NCI-H226 (cell line): ENCODE measurements at regions not wholly inside any gene's neighbourhood (a gene's known extent, or its start where the extent isn't known, plus 50 kb on each side); places are given as distances from the start of the nearest gene placed in this dataset.
"Not testable (repeated sequence)": the region's sequence is repeated elsewhere in the genome, so short reads cannot be mapped to it uniquely, and the experiment has no call there.

ENCODE experiments used
- DNase-seq: peaks from one replicate; pipeline ENCODE4 v3.0.0-alpha.2; 2015

DNA sequence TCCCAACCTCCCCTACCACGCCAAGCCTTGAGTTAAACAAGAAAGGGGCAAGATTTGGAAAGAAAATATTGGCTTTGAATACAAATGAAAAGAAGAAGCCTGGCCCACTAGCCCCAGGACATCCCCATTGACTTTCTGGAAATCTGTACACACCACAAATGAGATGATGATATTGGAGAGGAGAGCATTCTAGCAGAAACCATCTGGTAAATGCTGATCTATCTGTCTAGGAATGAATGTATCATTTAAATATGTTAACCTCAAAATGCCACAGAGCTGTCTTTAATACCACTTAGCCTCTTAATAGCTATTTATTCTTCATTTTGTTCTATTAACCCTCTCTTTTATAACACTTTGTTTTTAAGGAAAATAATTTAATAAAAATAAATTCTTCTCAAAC lies 270.2 kb upstream of the PDE4D start:
- DNase-seq: no peak

GRCh38 chr5:60162441-60162840 lies 268.9 kb upstream of the PDE4D start:
- DNase-seq: no peak

- DNase-seq: no peak
These were observed 267.9 kb upstream of the PDE4D start for GRCh38 chr5:60161340-60161934.

DNA sequence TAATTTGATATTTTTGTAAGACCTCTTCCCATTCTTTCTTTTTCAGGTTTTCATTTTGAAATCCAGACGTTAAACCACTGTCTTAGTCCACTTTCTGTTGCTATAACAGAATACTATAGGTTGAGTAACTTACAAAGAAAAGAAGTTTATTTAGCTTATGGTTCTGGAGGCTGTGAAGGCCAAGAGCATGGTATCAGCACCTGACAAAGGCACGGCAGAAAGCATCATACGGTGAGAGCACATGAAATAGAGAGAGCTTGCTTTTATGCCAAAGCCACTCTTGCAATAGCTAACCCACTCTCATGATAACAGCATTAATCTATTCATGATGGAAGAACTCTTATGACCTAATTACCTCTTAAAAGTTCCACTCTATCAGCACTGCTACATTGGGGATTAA lies 255.6 kb upstream of the PDE4D start:
- no peak for DNase-seq

GRCh38 chr5:60148366-60148765 lies 254.8 kb upstream of the PDE4D start:
- DNase-seq: no peak

DNA sequence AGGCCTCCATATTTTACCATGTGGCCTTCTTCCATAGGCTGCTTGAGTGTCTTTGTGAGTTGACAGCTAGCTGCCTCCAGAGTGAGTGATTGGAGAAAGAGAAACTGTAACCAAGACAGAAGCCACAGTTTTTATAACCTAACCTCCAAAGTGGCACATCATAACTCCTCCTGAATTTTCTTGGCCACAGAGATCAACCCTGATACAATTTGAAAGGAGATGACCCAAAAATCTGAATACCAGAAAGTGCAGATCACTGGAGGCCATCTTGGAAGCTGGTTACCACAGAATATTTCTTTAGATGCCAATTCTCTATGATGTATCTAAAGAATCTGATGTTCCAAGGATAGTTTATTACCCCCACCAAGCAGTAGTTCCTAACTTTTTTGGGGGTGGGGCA lies 254.3 kb upstream of the PDE4D start:
- no peak for DNase-seq

DNA sequence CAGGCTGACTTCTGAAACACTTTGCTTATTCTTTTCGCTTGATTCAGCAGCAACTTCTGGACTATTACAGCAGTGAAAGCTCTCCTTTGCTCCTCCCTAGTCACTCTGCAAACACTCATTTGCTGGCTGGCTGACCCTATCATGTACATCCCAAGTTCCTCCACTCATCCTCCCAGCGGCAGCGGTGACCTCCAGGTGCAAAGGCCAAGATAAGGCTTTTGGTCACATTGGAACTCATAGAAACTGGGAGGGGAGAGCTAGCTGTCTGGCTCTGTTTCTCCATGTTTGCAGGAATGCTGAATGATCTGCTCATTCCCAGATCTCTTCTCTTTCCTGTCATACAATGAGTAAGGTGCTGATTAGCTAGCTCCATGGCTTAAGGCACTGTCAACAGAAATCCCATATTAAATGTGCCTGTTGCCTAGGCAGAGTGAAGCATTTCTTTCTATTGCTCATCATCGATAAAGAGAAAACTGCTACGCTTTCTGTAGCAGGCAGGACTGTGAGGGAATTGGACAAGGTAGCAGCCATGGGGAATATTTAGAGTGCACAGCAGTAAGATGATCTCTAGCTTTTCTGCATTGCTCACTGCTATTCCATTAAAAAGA lies 250.5 kb upstream of the PDE4D start:
- DNase-seq: no peak

DNA sequence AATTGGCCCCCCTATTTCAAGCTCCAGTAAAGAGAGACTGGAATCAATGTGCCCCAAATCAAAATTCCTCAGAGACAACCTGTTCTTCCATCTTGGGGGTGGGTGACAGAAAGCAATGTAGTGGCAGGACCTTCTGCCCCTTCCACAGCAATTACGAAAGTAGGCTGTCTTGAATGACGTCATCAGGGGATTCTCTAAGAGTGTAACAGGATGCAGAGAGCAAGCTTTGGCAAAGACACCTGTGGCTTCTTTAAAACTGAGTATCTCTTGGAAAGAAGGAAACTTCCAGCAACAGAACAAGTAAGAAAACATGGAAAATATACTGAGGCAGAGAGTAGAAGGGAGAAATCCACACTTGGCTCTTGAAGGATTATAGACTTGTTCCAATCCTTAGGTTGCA lies 247.6 kb upstream of the PDE4D start:
- DNase-seq: no peak

DNA sequence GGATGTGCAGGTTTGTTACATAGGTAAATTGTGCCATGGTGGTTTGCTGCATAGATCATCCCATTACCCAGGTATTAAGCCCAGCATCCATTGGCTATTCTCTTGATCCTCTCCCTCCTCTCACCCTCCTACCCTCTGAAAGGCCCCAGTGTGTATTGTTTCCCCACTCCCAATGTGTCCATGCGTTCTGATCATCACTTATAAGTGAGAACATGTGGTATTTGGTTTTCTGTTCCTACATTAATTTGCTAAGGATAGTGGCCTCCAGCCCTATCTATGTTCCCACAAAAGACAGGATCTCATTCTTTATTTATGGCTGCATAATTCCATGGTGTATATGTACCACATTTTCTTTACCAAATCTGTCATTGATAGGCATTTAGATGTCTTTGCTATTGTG lies 243.3 kb upstream of the PDE4D start:
- DNase-seq: no peak

GRCh38 chr5:60131504-60131903 lies 238.0 kb upstream of the PDE4D start:
- no peak for DNase-seq

DNA sequence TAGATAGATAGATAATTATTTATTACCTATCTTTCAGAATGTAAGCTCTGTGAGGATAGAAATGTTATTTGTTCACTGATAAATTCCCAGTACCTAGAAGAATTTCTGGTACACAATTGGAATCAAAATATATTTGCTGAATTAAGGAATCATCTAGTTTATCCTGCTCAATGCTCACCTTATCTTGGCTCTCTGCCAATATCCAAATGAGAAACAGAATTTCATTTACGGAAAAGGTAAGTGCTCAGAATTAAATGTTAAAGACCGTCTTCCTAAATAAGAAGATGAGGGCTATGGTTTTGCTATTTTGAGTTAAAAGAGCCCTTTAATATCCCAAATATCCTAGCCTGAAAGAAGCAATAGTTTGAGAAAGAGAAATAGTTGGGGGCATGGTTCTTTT lies 232.1 kb upstream of the PDE4D start:
- DNase-seq: no peak

DNA sequence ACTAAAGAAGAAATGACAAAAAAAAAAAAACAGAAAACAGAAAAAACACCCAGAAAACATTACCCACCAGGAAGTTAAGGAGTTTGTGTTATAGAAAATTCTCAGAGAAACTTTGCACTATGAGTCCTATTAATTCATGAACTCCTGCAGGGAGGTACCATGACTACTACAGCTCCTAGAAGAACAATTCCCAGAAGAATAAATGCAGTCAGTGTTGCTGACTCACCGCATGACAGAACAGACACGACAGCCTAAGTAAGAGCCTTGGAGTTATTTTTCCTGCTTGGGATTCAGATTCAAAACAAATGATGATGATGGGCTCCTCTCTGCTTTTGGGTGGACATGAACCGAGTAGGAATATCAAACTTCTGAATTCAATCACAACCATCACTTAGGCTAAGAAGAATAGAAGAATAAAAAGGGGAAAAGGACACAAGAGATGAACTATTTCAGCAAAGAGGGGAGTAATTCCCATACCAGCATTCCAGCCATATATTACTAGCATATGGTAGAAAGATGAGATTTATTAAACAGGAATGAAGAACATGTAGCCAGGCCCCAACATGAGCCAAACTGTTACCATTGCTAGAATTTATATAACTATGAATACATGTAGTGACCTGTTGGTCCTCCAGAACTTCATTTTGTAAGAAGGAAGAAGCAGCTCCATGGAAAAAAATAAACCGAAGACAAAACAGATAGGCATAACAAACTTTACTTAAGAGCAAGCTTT lies 209.6 kb upstream of the PDE4D start:
- no peak for DNase-seq

GRCh38 chr5:60101573-60101972 lies 208.0 kb upstream of the PDE4D start:
- DNase-seq: no peak

- DNase-seq: no peak
These were observed 199.3 kb upstream of the PDE4D start for GRCh38 chr5:60092671-60093422.

DNA sequence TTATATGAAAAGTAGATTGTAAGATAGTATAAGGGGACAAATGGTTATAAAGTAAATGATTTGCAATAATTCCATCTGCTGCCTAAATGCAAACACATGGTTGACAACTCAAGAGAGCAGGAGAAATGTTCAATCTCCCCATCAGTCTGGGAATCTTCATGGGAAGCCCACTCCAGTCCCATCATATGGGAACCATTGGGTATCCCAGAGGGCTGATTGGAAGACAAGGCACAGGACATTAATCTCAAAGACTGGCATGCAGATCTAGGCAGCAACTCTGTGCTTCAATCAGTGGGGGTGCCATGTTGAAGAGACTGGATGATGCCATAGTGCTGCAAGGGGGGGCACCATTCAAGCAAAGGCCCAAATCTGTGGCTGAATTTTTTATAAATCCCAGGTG lies 193.1 kb upstream of the PDE4D start:
- no peak for DNase-seq

GRCh38 chr5:60084226-60084625 lies 190.7 kb upstream of the PDE4D start:
- no peak for DNase-seq

DNA sequence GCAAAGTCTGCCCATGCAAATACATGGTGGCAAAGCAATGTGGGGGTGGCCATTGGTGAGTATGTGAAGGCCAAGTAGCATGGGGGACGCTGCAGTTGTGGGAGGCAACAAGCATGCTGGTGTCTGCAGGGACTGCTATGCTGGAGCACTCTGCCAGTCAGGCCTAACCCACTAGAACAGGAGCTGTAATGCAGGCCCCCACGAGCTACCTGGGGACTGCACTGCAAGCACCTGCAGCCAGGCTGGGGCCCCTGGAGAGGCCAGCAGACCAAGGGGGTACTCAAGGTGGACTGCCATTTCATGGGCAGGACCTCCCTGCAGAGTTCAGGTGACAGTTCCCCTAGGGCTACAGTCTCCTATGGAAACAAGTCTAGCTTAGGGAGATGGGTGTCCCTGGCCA lies 183.8 kb upstream of the PDE4D start:
- no peak for DNase-seq

DNA sequence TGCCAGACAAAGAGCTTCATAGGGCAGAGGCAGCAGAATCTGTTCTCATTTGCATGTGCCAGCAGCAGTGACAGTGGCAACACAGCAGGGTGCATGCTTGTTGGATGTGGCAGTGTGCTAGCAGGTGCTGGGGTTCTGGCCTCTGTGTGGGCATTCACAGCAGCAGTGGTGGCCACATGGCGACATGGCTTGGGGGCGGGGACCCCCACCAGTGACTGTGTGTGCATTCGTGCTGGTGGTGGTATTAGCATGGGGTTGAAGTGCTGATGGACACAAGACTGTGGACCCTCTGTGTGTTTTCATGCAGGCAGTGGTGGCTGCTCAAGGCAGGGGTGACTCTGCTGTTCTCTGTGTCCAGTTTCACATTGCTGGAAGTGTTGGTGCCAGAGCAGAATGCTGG lies 183.2 kb upstream of the PDE4D start:
- DNase-seq: no peak

DNA sequence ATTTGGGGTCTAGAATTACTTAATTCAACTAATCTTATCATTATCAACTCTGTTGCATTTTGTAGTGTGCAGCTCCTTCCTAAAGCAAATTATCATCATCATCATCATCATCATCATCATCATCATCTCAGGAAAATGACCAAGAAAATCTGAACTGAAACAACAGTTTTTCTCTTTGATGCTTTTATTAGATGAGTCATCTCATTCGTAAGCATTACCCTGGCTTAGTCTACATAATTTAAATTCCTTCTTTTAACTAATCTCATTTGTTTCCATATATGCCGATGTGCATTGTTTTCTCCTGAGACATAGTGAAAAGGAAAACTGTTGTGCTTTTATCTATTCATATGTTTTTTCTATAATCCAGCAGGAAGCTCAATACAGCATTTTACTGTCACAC lies 173.0 kb upstream of the PDE4D start:
- DNase-seq: no peak

DNA sequence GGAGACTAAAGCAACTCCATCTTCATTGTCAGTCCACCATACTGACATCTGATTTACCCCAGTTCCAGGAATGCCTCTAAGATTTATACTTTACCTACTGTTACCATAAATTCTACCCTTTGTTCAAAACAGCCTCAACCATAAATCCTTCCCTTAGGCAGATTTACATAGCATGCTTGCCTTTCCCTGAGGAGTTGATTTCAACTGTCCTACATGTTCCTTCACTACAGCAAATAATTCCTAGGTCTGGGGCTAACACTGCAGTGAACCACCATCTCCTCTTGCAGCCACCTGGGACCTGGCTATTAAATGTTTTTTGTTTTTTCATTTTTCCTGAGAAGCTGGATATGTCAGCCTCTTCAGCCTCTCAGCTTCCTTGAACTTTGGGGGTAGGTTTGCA lies 166.9 kb upstream of the PDE4D start:
- DNase-seq: no peak

DNA sequence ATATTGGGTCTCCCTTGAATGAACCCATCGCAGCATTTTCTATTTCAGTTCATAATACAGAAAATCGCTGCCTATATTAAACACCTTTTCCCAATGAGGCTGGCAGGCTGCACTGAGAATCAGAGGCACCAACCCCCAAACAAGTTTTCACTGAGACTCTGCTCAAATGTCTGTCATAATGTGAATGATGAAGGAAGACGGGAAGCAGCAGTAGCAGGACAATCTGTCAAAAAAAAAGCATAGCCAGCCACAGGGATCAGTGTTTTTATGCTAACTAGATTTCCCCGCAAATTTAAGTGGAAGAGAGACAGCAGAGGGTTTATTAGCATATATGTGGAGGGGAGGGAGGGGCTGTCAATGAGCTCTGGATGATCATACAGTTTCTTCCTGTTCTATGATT lies 162.7 kb upstream of the PDE4D start:
- no peak for DNase-seq

- DNase-seq: no peak
These were observed 161.6 kb upstream of the PDE4D start for GRCh38 chr5:60055168-60055567.

DNA sequence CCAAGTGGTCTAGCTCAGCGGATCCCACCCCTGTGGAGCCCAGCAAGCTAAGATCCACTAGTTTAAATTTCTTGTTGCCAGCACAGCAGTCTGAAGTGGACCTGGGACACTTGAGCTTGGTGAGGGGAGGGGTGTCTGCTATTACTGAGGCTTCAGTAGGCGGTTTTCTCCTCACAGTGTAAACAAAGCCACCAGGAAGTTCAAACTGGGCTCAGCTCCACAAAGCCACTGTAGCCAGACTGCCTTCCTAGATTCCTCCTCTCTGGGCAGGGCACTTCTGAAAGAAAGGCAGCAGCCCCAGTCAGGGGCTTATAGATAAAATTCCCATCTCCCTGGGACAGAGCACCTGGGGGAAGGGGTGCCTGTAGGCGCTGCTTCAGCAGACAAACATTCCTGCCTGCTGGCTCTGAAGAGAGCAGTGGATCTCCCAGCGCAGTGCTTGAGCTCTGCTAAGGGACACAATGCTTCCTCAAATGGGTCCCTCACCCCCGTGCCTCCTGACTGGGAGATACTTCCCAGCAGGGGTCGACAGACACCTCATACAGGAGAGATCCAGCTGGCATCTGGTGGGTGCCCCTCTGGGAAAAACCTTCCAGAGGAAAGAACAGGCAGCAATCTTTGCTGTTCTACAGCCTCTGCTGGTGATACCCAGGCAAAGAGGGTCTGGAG lies 148.6 kb upstream of the PDE4D start:
- not testable (repeated sequence) for DNase-seq
